Neural crest cell (in vitro differentiated cells): ENCODE measurements at regions not wholly inside any gene's neighbourhood (a gene's known extent, or its start where the extent isn't known, plus 50 kb on each side); places are given as distances from the start of the nearest gene placed in this dataset.

Experiments
- DNase-seq: peaks from one replicate; pipeline ENCODE4 v3.0.0; 2021; ENCODE audit warnings: low read depth, mixed read lengths, low spot score
- H3K27ac Mint-ChIP-seq: one replicate; pipeline ENCODE4 v1.8.0; 2021; ENCODE audit warnings: mild to moderate bottlenecking, mixed read lengths; ENCODE audit not compliant: unreplicated experiment
- H3K27me3 Mint-ChIP-seq: 2 replicates; pipeline ENCODE4 v1.8.0; 2021; ENCODE audit warnings: low read depth, mild to moderate bottlenecking, mixed read lengths
- H3K36me3 Mint-ChIP-seq: 2 replicates; pipeline ENCODE4 v1.8.0; 2021; ENCODE audit warnings: low read depth, mild to moderate bottlenecking, mixed read lengths
- H3K4me1 Mint-ChIP-seq: 2 replicates; pipeline ENCODE4 v1.8.0; 2021; ENCODE audit warnings: mixed read lengths
- H3K4me3 Mint-ChIP-seq: one replicate; pipeline ENCODE4 v1.8.0; 2021; ENCODE audit warnings: mild to moderate bottlenecking, mixed read lengths
- H3K9me3 Mint-ChIP-seq: 2 replicates; pipeline ENCODE4 v1.8.0; 2021; ENCODE audit warnings: mixed read lengths
- TF ChIP-seq, protein P1 (sequence below): fragments of 200-600 bp; sonication (generic); conservative IDR thresholded peaks from 2 replicates; pipeline ENCODE4 v1.5.0; 2021; ENCODE audit warnings: antibody characterized with exemption, mild to moderate bottlenecking

DNA sequence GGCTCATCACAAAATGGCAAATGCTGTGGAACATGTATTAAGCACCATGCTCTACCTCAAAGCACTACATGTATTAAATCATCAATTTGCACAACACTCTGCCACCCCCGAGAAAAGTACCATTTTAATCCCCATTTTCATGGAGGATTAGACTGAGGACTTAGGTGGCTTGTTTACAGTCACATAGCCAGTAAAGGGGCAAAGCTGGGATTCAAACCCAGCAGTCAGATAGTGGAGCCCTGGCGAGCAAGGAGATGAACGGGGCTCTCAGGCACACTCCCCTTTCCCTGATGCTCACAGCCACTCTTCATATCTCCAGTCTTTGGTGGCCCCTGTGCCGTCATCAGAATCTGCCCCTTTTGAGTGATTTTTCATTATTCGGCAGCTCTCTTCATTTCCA lies 262.9 kb downstream of the DIRAS2 start:
- no peaks in the 10 kb centered on the region for H3K27me3 Mint-ChIP-seq
- TF ChIP-seq, protein P1, sequence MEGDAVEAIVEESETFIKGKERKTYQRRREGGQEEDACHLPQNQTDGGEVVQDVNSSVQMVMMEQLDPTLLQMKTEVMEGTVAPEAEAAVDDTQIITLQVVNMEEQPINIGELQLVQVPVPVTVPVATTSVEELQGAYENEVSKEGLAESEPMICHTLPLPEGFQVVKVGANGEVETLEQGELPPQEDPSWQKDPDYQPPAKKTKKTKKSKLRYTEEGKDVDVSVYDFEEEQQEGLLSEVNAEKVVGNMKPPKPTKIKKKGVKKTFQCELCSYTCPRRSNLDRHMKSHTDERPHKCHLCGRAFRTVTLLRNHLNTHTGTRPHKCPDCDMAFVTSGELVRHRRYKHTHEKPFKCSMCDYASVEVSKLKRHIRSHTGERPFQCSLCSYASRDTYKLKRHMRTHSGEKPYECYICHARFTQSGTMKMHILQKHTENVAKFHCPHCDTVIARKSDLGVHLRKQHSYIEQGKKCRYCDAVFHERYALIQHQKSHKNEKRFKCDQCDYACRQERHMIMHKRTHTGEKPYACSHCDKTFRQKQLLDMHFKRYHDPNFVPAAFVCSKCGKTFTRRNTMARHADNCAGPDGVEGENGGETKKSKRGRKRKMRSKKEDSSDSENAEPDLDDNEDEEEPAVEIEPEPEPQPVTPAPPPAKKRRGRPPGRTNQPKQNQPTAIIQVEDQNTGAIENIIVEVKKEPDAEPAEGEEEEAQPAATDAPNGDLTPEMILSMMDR = no peak
- no peaks in the 10 kb centered on the region for H3K36me3 Mint-ChIP-seq
- no peaks in the 10 kb centered on the region for H3K9me3 Mint-ChIP-seq
- no peak for DNase-seq
- H3K27ac Mint-ChIP-seq = peak overlapping the region; percentile 27
- no peaks in the 10 kb centered on the region for H3K4me1 Mint-ChIP-seq
- no peak overlapping the region for H3K4me3 Mint-ChIP-seq

DNA sequence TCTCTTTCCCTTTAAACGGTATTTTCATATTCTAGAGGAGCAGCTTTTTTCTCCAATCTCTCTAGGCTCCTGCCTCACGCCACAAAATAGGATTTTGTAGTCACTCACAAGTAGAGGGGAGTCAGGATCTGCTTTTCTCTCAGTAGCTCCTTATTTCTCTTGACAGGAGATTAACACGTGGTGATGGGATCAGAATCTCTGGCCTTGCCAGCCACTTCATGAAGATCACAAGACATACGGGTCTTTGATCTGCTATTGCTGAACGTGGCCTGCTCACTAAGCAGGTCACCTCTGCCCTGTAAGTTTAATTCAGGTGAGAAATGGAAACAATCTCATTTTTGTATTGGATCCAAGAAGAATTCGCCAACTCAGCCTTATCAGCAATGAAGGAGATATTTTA lies 257.5 kb downstream of the DIRAS2 start:
- TF ChIP-seq, protein P1 = no peak
- no peak overlapping the region for H3K4me3 Mint-ChIP-seq
- no peaks in the 10 kb centered on the region for H3K9me3 Mint-ChIP-seq
- H3K4me1 Mint-ChIP-seq = no peaks in the 10 kb centered on the region
- no peak for DNase-seq
- no peak overlapping the region for H3K27ac Mint-ChIP-seq
- H3K36me3 Mint-ChIP-seq = no peaks in the 10 kb centered on the region
- no peaks in the 10 kb centered on the region for H3K27me3 Mint-ChIP-seq

DNA sequence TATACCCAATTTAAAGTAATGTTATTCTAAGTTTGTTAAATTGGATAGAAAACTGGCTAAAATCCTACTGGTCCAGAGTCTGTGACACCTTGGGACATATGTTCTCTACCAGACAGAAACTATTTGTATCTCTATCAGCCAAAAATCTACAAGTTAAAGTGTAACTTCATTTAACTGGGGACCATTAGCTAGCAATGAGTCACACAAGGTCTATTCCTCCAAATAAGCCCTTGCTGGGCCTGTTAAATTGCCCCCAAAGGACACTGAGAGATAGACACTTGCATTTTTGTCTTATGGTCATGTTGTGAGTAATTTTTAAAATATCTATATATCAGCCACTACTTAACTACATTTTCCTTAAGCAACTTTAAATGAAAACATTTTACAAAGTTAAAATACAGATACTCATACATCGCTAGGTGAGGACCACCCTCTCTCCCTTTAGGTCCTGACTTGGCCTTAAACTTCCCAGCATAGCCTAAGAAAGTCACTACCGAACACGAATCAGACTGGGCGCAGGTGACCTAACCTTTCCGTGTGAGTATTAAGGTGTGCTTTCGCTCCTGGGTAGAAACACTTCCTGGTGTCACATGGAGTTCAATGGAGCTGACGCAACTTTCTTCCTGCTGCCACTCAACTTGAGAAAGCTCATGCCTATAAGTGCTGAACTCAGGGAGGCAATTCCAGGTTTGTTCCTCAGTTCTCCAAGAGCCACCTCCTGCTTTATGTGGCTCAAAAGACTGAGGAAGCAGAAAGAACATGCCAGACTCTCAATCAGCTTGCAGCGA lies 249.1 kb downstream of the DIRAS2 start:
- Mint-ChIP-seq H3K4me1 (no peaks in the 10 kb centered on the region), H3K9me3 (no peaks in the 10 kb centered on the region), H3K27ac (peak overlapping the region; percentile 50), H3K4me3 (no peak overlapping the region), H3K27me3 (no peaks in the 10 kb centered on the region), H3K36me3 (no peaks in the 10 kb centered on the region)
- TF ChIP-seq, protein P1 = no peak
- no peak for DNase-seq

DNA sequence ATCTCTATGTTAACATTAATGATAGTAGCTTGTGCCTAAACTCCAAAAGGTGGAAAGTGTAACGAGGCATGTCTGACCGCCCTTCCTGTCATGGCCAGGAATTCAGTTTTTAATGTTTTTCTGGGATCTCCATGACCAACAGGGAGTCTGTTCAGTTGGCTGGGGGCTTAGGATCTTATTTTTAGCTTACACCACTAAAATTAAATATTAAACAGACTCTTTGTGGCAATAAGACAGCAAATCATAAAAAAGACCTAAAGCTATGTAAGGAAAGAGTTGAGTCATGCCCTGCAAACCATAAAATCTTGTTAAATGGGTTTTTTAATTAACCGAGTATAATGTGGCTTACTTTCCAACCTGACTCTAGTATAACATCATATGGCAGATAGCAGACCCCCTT lies 247.8 kb downstream of the DIRAS2 start:
- Mint-ChIP-seq H3K9me3 (no peaks in the 10 kb centered on the region), H3K27ac (no peak overlapping the region), H3K4me1 (no peaks in the 10 kb centered on the region), H3K36me3 (no peaks in the 10 kb centered on the region), H3K27me3 (no peaks in the 10 kb centered on the region), H3K4me3 (no peak overlapping the region)
- TF ChIP-seq, protein P1 = no peak
- no peak for DNase-seq

DNA sequence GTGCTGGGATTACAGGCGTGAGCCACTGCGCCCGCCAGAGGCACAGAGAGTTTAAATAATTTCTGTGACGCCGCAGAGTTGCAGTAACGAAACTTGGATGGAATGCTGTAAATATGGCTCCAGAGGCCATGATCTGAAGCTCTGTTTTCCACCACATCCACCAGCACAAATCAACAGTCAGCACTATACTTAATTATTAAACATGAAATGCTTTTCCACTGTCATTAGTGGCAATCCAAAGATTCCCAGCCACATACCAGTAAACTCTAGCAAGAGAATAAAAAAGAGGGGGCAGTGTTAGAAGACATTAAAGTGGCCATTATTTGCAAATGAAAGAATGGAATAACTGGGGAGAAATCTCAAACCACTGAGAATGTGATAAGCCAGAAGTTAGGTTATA lies 242.5 kb downstream of the DIRAS2 start:
- no peak overlapping the region for H3K4me3 Mint-ChIP-seq
- no peaks in the 10 kb centered on the region for H3K4me1 Mint-ChIP-seq
- H3K27me3 Mint-ChIP-seq = no peaks in the 10 kb centered on the region
- TF ChIP-seq, protein P1 = no peak
- no peak for DNase-seq
- H3K9me3 Mint-ChIP-seq = no peaks in the 10 kb centered on the region
- no peaks in the 10 kb centered on the region for H3K36me3 Mint-ChIP-seq
- H3K27ac Mint-ChIP-seq = no peak overlapping the region
